ENCODE measurements at regions not wholly inside any gene's neighbourhood (a gene's known extent, or its start where the extent isn't known, plus 50 kb on each side); places are given as distances from the start of the nearest gene placed in this dataset.

GRCh38 chr6:40056865-40057264 is 122.6 kb upstream of the MOCS1 start:
- TF ChIP-seq CTCF (IDR thresholded peaks at IDR 0.05; ENCODE audit: poor library complexity) (no peak), EZH2 (IDR thresholded peaks at IDR 0.05; ENCODE audit: borderline replicate concordance) (no peak), EZH2phosphoT487 (IDR thresholded peaks at IDR 0.05; ENCODE audit: low read depth, severe bottlenecking, unreplicated experiment) (no peak)
